ENCODE measurements at regions not wholly inside any gene's neighbourhood (a gene's known extent, or its start where the extent isn't known, plus 50 kb on each side); places are given as distances from the start of the nearest gene placed in this dataset.

DNA sequence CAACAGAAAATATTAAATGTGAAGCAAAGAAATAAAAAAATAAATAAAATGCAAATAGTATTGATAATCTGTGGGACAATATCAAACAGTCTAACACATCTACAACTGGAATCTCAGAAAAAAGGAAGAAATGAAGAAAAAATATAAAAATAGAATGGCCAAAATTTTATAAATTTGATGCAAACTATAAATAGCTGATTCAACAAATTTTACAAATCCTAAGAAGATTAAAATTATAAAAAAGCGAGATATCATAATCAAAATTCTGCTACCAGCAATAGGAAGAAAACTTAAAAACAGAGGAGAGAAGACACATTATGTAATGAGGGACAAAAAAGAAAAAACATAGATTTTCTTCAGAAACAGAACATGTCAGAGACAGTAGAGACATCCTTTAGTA, 129.2 kb upstream of the IRX1 start:
- Histone ChIP-seq H3K9me3 (replicated peaks in 1 of 2; ENCODE audit: control insufficient read depth in 1 of 2, insufficient read depth in 1 of 2, low read length in 2 of 2) (peaks cover 0 to 2% of the 10 kb centered on the region in 2 donors), H3K4me3 (replicated peaks in 1 of 3; ENCODE audit: low read depth in 2 of 3, low read length in 3 of 3) (no peak overlapping the region), H3K27me3 (ENCODE audit: control insufficient read depth in 2 of 2, insufficient read depth in 2 of 2, low read length in 2 of 2) (no peaks in the 10 kb centered on the region), H3K9ac (ENCODE audit: insufficient read depth, low read length, poor library complexity, severe bottlenecking) (no peak overlapping the region), H3K4me1 (ENCODE audit: control insufficient read depth in 1 of 2, insufficient read depth in 2 of 2, low read length in 2 of 2) (no peaks in the 10 kb centered on the region), H3K27ac (ENCODE audit: low read depth in 1 of 2, low read length in 2 of 2) (no peak overlapping the region), H3K4me2 (replicated peaks; ENCODE audit: extremely low read depth, low read length, poor library complexity, severe bottlenecking) (no peak overlapping the region), H2AFZ (ENCODE audit: insufficient read depth, low read depth, low read length, poor library complexity, severe bottlenecking) (no peak overlapping the region), H3K79me2 (ENCODE audit: insufficient read depth, low read length) (no peaks in the 10 kb centered on the region), H4K20me1 (ENCODE audit: insufficient read depth, low read length) (no peaks in the 10 kb centered on the region), H3K36me3 (replicated peaks in 1 of 2; ENCODE audit: control insufficient read depth in 1 of 2, insufficient read depth in 2 of 2, low read length in 2 of 2) (no peaks in the 10 kb centered on the region)
- Mint-ChIP-seq H3K27ac (no peak overlapping the region), H3K4me3 (no peak overlapping the region), H3K36me3 (no peaks in the 10 kb centered on the region), H3K9me3 (peaks cover 0 to 6% (median 3%) of the 10 kb centered on the region in 7 donors), H3K4me1 (no peaks in the 10 kb centered on the region), H3K27me3 (ENCODE audit: low read depth in 3 of 3) (no peaks in the 10 kb centered on the region)
- TF ChIP-seq, protein P1, sequence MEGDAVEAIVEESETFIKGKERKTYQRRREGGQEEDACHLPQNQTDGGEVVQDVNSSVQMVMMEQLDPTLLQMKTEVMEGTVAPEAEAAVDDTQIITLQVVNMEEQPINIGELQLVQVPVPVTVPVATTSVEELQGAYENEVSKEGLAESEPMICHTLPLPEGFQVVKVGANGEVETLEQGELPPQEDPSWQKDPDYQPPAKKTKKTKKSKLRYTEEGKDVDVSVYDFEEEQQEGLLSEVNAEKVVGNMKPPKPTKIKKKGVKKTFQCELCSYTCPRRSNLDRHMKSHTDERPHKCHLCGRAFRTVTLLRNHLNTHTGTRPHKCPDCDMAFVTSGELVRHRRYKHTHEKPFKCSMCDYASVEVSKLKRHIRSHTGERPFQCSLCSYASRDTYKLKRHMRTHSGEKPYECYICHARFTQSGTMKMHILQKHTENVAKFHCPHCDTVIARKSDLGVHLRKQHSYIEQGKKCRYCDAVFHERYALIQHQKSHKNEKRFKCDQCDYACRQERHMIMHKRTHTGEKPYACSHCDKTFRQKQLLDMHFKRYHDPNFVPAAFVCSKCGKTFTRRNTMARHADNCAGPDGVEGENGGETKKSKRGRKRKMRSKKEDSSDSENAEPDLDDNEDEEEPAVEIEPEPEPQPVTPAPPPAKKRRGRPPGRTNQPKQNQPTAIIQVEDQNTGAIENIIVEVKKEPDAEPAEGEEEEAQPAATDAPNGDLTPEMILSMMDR (IDR thresholded peaks at IDR 0.05) = no peak
- no peak for DNase-seq
- no CpG with 5 or more reads among the region's 1 CpG for WGBS (ENCODE audit: insufficient coverage)
- intact Hi-C loops (cut with micrococcal nuclease) = no loop called here

- Histone ChIP-seq H3K36me3 (replicated peaks in 1 of 2; ENCODE audit: control insufficient read depth in 1 of 2, insufficient read depth in 2 of 2, low read length in 2 of 2) (no peaks in the 10 kb centered on the region), H3K4me2 (replicated peaks; ENCODE audit: extremely low read depth, low read length, poor library complexity, severe bottlenecking) (no peak overlapping the region), H3K27ac (ENCODE audit: low read depth in 1 of 2, low read length in 2 of 2) (no peak overlapping the region), H3K9ac (ENCODE audit: insufficient read depth, low read length, poor library complexity, severe bottlenecking) (no peak overlapping the region), H3K79me2 (ENCODE audit: insufficient read depth, low read length) (no peaks in the 10 kb centered on the region), H3K9me3 (replicated peaks in 1 of 2; ENCODE audit: control insufficient read depth in 1 of 2, insufficient read depth in 1 of 2, low read length in 2 of 2) (peaks cover under 1 to 14% of the 10 kb centered on the region in 2 donors), H2AFZ (ENCODE audit: insufficient read depth, low read depth, low read length, poor library complexity, severe bottlenecking) (no peak overlapping the region), H3K27me3 (ENCODE audit: control insufficient read depth in 2 of 2, insufficient read depth in 2 of 2, low read length in 2 of 2) (no peaks in the 10 kb centered on the region), H3K4me1 (ENCODE audit: control insufficient read depth in 1 of 2, insufficient read depth in 2 of 2, low read length in 2 of 2) (no peaks in the 10 kb centered on the region), H4K20me1 (ENCODE audit: insufficient read depth, low read length) (no peaks in the 10 kb centered on the region), H3K4me3 (replicated peaks in 1 of 3; ENCODE audit: low read depth in 2 of 3, low read length in 3 of 3) (no peak overlapping the region)
- intact Hi-C loops (cut with micrococcal nuclease) = no loop called here
- TF ChIP-seq, protein P1 (IDR thresholded peaks at IDR 0.05) = no peak
- no peak for DNase-seq
- no peak overlapping the region for H3K27ac Mint-ChIP-seq
- no peak overlapping the region for H3K4me3 Mint-ChIP-seq
- no peaks in the 10 kb centered on the region for H3K4me1 Mint-ChIP-seq
- no CpG with 5 or more reads among the region's 2 CpGs for WGBS (ENCODE audit: insufficient coverage)
- no peaks in the 10 kb centered on the region for H3K36me3 Mint-ChIP-seq
- peaks cover 0 to 7% (median 3%) of the 10 kb centered on the region in 7 donors for H3K9me3 Mint-ChIP-seq
- H3K27me3 Mint-ChIP-seq (ENCODE audit: low read depth in 3 of 3) = no peaks in the 10 kb centered on the region
Observed at GRCh38 chr5:3460416-3460815, 135.2 kb upstream of the IRX1 start.
